ENCODE measurements at regions not wholly inside any gene's neighbourhood (a gene's known extent, or its start where the extent isn't known, plus 50 kb on each side); places are given as distances from the start of the nearest gene placed in this dataset.

GRCh38 chr10:107409522-107409921 lies 245.0 kb upstream of the SORCS1 start:
- no peak for DNase-seq

- DNase-seq: no peak
Measured at GRCh38 chr10:107398115-107398514, 233.6 kb upstream of the SORCS1 start.

DNA sequence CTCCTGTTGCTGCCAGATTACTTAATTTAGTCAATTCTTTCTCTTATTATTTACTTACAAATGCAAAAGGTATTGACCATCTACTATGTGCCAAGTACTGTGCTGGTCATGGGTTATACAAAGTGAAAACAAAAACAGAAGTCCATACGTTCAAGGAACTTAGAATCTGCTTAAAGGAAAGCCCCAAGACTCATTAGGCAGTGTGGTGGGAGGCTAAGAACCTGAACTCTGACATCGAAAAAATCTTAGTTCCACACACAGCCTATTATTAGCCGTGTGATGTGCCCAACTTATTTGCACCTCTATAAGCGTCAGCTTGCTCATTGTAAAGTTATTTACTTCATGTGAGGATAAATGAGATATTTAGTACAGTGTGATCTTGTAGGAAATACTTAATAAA lies 227.4 kb upstream of the SORCS1 start:
- DNase-seq: no peak

GRCh38 chr10:107390563-107390962 lies 226.1 kb upstream of the SORCS1 start:
- DNase-seq: no peak

- no peak for DNase-seq
Measured at GRCh38 chr10:107383357-107383756, 218.9 kb upstream of the SORCS1 start.

DNA sequence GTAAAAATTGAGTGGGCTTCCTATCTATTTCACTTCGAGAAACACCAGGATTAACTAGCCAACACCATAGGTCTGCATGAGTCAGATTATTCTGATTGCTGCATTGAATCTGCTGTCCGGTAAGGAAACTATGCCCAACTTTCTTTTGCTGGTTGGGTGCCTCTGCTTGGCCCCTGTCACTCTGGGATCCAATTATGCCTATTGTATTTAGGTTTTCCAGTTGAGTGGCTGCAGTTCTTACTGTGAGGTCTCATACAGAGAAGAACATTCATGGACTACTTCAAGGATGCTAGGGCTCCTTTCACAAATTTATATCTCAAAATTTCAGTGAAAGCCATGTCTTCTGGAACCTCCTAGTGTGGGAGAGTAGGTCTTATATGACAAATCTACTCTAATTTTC lies 215.1 kb upstream of the SORCS1 start:
- DNase-seq: no peak

GRCh38 chr10:107371801-107372200 lies 207.3 kb upstream of the SORCS1 start:
- no peak for DNase-seq

- DNase-seq: no peak
Measured at GRCh38 chr10:107364872-107365271, 200.4 kb upstream of the SORCS1 start.

GRCh38 chr10:107362306-107362705 lies 197.8 kb upstream of the SORCS1 start:
- no peak for DNase-seq

- no peak for DNase-seq
Measured at GRCh38 chr10:107357033-107357432, 192.5 kb upstream of the SORCS1 start.

DNA sequence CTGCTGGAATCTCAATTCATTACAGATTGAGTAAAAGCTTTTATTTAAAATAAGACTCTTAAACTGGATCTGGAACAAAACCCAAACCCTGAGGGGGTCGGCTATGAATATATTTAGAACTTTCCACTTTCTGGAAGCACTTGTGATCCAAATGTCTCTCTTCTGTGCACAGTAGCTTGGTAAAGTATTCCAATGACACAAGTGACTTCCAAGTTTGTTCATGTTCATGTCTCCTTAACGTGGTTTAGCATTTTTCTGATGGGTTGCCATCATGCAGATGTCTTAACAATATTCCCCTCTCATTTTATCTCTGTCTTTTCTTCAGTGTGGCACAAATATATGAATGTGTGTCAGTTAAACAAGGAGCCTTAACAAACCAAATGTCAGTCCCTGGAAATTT lies 191.9 kb upstream of the SORCS1 start:
- no peak for DNase-seq

DNA sequence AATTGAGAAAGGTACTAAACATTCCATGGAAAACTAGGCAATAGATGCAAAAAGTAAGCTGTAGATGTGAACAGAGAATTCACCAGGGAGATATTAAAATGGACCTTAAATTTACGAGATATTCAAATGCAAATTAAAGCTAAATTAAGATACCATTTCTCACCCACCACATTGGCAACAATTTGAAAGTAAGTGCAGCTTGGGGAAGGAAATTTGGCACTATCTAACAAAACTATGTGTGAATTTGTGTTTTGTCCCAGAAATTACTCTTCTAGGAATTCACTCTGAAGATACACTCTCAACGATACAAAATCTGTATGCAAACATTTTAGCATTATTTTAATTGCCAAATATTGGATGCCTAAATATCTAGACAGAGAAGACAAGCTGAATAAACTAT lies 178.2 kb upstream of the SORCS1 start:
- no peak for DNase-seq

DNA sequence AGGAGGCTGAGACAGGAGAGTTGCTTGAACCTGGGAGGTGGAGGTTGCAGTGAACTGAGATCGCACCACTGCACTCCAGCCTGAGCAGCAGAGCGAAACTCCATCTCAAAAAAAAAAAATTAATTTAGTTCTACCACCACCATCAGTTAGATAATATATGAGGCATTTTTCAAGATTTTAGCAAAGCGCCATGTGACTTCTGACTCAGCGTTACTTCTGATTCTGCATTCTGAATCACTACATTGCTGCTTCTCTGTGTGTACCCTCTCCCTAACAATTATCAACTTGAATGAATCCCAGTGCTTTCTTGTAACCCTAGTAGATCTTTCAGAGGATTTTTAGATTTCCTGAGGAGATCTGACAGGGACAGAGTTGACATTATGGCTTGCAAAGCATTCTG lies 176.8 kb upstream of the SORCS1 start:
- DNase-seq: no peak

- no peak for DNase-seq
Measured at GRCh38 chr10:107340326-107340725, 175.8 kb upstream of the SORCS1 start.

GRCh38 chr10:107336061-107336460 lies 171.6 kb upstream of the SORCS1 start:
- DNase-seq: no peak

DNA sequence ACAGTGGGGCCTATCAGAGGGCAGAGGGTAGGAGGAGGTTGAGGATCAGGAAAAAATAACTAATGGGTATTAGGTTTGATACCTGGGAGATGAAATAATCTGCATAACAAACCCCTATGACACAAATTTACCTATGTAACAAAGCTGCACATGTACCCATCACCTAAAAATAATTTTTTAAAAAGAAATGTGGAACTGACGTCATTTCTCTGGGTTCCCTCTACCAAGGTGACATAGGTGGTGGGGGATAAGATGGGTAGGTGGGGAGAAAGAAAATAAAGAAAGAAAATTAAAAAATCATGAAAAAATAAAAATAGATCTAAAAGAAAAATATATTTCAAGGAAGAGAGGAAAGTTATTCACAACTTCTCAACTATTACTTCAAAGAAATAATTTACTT lies 153.1 kb upstream of the SORCS1 start:
- no peak for DNase-seq

DNA sequence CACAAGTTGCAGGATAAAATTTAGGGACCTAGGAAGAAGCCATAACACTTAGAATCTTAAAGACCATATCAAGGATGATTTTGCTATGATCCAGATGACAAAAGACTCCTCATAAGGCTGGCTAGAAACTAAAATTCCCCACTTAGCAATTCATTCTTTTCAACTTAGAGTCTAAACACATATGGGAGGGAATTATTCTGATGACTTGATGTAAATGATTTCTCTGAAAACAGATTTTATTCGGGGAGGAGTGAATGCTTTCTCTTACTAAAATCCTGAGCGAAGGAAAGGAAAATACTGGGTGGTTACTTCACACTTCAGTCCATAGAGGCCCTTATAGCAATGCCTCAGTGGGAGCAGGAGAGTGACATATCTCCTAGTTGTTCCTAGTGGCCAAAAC lies 138.7 kb upstream of the SORCS1 start:
- DNase-seq: no peak

DNA sequence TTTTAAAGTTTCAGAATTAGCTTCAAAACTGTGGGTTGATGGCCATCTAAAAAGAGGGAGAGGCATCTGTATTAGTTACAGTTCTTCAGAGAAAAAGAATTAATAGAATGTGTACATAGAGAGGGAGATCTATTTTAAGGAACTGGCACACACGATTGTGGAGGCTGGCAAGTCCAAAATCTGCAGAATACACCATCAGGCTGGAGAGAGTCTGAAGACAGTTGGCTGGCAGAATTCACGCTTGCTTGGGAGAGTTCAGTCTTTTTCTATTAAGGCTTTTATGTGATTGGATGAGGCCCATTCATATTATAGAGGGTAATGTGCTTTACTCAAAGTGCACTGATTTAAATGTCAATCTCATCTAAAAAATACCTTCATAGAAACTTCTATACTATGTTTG lies 135.1 kb upstream of the SORCS1 start:
- no peak for DNase-seq

- no peak for DNase-seq
Measured at GRCh38 chr10:107284187-107284586, 119.7 kb upstream of the SORCS1 start.

DNA sequence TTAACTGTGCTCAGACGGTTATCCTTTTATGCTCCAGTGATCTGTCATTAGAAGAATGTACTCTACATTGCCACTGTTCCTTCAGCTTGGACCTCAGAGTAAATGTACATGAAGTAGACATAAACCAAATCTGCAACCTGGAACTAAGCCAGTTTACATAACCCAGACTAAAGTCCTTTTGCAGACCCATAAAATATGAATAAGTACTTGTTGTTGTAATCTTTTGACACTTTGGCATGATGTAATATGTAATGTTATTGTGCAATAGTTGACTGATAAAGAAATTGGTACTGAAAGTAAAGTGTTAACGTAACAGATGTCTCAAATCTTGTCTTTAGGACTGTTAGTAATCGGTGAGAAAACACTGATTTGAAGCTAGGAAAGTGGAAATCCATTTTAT lies 115.8 kb upstream of the SORCS1 start:
- DNase-seq: no peak

DNA sequence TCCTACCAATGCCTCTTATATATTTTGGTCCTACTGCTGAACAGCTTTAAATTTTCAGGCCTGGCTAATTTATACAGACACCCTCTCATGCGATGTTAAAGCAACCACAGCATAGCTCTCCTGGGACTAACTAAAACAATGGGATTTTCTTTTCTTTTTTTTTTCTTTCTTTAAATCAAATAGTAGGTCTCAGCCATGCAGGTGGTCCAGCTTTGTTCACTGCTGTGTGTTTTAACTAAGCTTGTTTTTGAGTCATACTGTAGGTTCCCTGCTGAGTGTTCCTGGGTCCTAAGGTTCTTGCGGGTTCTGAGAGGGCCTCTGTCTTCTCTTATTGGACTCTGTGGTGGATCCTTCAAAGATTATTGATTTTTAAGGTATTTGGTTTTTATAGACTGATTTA lies 113.1 kb upstream of the SORCS1 start:
- DNase-seq: no peak

GRCh38 chr10:107275806-107276205 lies 111.3 kb upstream of the SORCS1 start:
- no peak for DNase-seq

- DNase-seq: no peak
Measured at GRCh38 chr10:107269626-107270025, 105.1 kb upstream of the SORCS1 start.

DNA sequence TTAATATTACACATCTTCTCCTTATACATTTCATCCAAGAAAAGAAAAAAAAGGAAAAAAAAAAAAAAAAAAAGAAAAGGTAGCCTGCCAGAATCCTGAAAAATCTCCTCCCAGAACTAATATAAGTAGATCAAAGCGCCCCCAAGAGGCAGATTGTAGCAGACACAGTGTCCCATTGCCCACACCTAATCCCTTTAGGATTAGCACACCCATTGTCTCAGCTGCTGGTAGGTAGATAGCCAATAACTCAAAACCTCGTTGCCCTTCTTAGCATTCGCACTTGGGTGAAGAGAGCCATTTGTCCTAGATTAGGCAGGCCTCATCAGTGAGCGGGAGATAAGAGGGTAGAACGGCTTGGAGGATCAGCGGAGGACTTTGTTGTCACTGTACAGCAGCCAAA lies 100.2 kb upstream of the SORCS1 start:
- DNase-seq: no peak

DNA sequence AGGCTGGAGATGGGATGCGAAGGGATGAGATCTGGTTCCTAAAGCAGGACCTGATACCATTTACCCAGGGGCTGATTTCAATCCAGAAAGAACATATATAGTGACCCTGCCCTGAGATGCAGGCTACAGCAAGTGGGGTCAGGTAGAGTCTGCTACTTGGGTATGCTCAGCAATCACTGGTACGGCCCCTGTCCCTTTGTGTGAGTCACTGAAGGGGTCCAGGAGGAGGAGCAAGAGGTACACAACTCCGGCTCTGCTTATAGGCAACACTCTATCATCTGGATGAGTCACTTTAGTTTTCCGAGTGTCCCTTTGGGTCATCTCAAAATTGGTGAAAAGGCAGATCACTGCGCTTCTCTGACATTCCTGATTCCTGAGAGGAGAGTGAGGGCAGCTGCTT lies 79.6 kb upstream of the SORCS1 start:
- DNase-seq: no peak

DNA sequence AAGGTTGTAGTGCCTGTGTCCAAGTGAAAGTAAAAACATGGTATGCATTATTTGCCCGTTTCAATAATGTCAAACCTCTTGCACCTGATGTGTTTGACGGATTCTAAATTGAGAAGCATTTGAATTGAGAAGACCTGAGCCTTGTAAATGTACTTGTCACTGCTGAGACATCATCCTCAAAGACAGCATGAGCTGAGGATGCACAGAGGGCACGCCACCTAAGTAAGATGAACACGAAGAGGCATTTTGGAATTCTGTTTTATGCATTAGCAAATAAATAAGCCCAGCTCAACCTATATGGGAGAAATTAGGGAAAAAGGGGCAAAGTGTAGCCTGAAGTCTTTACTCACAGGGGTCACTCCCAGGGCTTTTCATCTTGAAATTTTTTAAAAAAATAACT lies 73.8 kb upstream of the SORCS1 start:
- no peak for DNase-seq
